Progenitor cell of endocrine pancreas (in vitro differentiated cells): ENCODE measurements at regions not wholly inside any gene's neighbourhood (a gene's known extent, or its start where the extent isn't known, plus 50 kb on each side); places are given as distances from the start of the nearest gene placed in this dataset.

Experiments
- DNase-seq: peaks from one replicate; pipeline ENCODE4 v3.0.0; 2021; ENCODE audit warnings: low spot score; ENCODE audit not compliant: unreplicated experiment
- H3K27ac Mint-ChIP-seq: 2 replicates; pipeline ENCODE4 v1.8.0; 2021; ENCODE audit warnings: mild to moderate bottlenecking, moderate library complexity, mixed read lengths
- H3K27me3 Mint-ChIP-seq: 2 replicates; pipeline ENCODE4 v1.8.0; 2021; ENCODE audit warnings: mixed read lengths
- H3K36me3 Mint-ChIP-seq: 2 replicates; pipeline ENCODE4 v1.8.0; 2022; ENCODE audit warnings: mixed read lengths; ENCODE audit not compliant: insufficient read depth
- H3K4me1 Mint-ChIP-seq: 2 replicates; pipeline ENCODE4 v1.8.0; 2021; ENCODE audit warnings: low read depth, mixed read lengths
- H3K4me3 Mint-ChIP-seq: 2 replicates; pipeline ENCODE4 v1.8.0; 2021; ENCODE audit warnings: low read depth, mild to moderate bottlenecking, moderate library complexity, mixed read lengths
- H3K9me3 Mint-ChIP-seq: 2 replicates; pipeline ENCODE4 v1.8.0; 2021; ENCODE audit warnings: low read depth, mixed read lengths
- CTCF ChIP-seq: fragments of 200-600 bp; sonication (generic); IDR thresholded peaks from one replicate; pipeline ENCODE4 v1.5.0; 2021; ENCODE audit warnings: antibody characterized with exemption, mild to moderate bottlenecking; ENCODE audit not compliant: unreplicated experiment

- TF ChIP-seq CTCF, result no peak
- DNase-seq, result no peak
- Mint-ChIP-seq H3K27ac (no peak overlapping the region), H3K27me3 (peaks cover 33% of the 10 kb centered on the region), H3K9me3 (no peaks in the 10 kb centered on the region), H3K4me3 (no peak overlapping the region), H3K4me1 (no peaks in the 10 kb centered on the region), H3K36me3 (no peaks in the 10 kb centered on the region)
These were observed 141.3 kb downstream of the TLE3 start for GRCh38 chr15:69956417-69956816.

GRCh38 chr15:69957175-69957574 lies 140.5 kb downstream of the TLE3 start:
- Mint-ChIP-seq H3K9me3 (no peaks in the 10 kb centered on the region), H3K4me3 (no peak overlapping the region), H3K36me3 (no peaks in the 10 kb centered on the region), H3K27ac (no peak overlapping the region), H3K27me3 (peaks cover 36% of the 10 kb centered on the region), H3K4me1 (no peaks in the 10 kb centered on the region)
- no peak for TF ChIP-seq CTCF
- no peak for DNase-seq

GRCh38 chr15:69958496-69959084 lies 139.1 kb downstream of the TLE3 start:
- Mint-ChIP-seq H3K9me3 (no peaks in the 10 kb centered on the region), H3K36me3 (no peaks in the 10 kb centered on the region), H3K4me1 (no peaks in the 10 kb centered on the region), H3K27me3 (peaks cover 35% of the 10 kb centered on the region), H3K27ac (no peak overlapping the region), H3K4me3 (no peak overlapping the region)
- TF ChIP-seq CTCF, result no peak
- DNase-seq, result no peak

- Mint-ChIP-seq H3K36me3 (no peaks in the 10 kb centered on the region), H3K4me3 (no peak overlapping the region), H3K9me3 (no peaks in the 10 kb centered on the region), H3K4me1 (no peaks in the 10 kb centered on the region), H3K27ac (no peak overlapping the region), H3K27me3 (peaks cover 37% of the 10 kb centered on the region)
- DNase-seq, result no peak
- TF ChIP-seq CTCF, result no peak
These were observed 135.2 kb downstream of the TLE3 start for GRCh38 chr15:69962561-69962960.

- Mint-ChIP-seq H3K36me3 (no peaks in the 10 kb centered on the region), H3K9me3 (no peaks in the 10 kb centered on the region), H3K27ac (no peak overlapping the region), H3K27me3 (peaks cover 36% of the 10 kb centered on the region), H3K4me3 (no peak overlapping the region), H3K4me1 (no peaks in the 10 kb centered on the region)
- DNase-seq, result no peak
- no peak for TF ChIP-seq CTCF
These were observed 134.3 kb downstream of the TLE3 start for GRCh38 chr15:69963385-69963784.
